Stimulated activated CD4-positive, alpha-beta T cell treated with anti-CD3 and anti-CD28 coated beads, Interleukin-1b, Interleukin-23, amount 100 ng/mL, for 4 hours (primary cell): ENCODE measurements at regions not wholly inside any gene's neighbourhood (a gene's known extent, or its start where the extent isn't known, plus 50 kb on each side); places are given as distances from the start of the nearest gene placed in this dataset.

Experiments
- DNase-seq, 2 donors: peaks; one replicate each; pipeline ENCODE4 v3.0.0-alpha.2; 2020; ENCODE audit warnings: low read depth in 2 of 2

GRCh38 chr12:125371033-125371432 lies 305.8 kb downstream of the AACS start:
- no peak for DNase-seq

GRCh38 chr12:125372085-125372484 lies 306.9 kb downstream of the AACS start:
- DNase-seq: no peak

- no peak for DNase-seq
These were observed 308.1 kb downstream of the AACS start for GRCh38 chr12:125373375-125373774.

- DNase-seq: no peak
These were observed 311.2 kb downstream of the AACS start for GRCh38 chr12:125376422-125376821.

GRCh38 chr12:125377093-125377492 lies 311.9 kb downstream of the AACS start:
- no peak for DNase-seq

GRCh38 chr12:125381373-125381772 lies 316.1 kb downstream of the AACS start:
- no peak for DNase-seq

GRCh38 chr12:125382926-125383325 lies 317.7 kb downstream of the AACS start:
- DNase-seq: no peak

GRCh38 chr12:125386652-125387051 lies 321.4 kb downstream of the AACS start:
- no peak for DNase-seq

GRCh38 chr12:125387206-125387605 lies 322.0 kb downstream of the AACS start:
- no peak for DNase-seq

- DNase-seq: no peak
These were observed 323.9 kb downstream of the AACS start for GRCh38 chr12:125389061-125389697.

- no peak for DNase-seq
These were observed 328.3 kb downstream of the AACS start for GRCh38 chr12:125393569-125393968.

- DNase-seq: no peak
These were observed 330.5 kb downstream of the AACS start for GRCh38 chr12:125395583-125396215.

- no peak for DNase-seq
These were observed 334.3 kb downstream of the AACS start for GRCh38 chr12:125399489-125399888.

- DNase-seq: no peak
These were observed 337.9 kb downstream of the AACS start for GRCh38 chr12:125402874-125403789.

GRCh38 chr12:125403843-125404242 lies 338.6 kb downstream of the AACS start:
- no peak for DNase-seq

GRCh38 chr12:125406131-125406530 lies 340.9 kb downstream of the AACS start:
- DNase-seq: no peak

GRCh38 chr12:125408718-125409117 lies 343.5 kb downstream of the AACS start:
- no peak for DNase-seq

GRCh38 chr12:125412506-125412905 lies 347.3 kb downstream of the AACS start:
- DNase-seq: no peak

GRCh38 chr12:125417446-125417845 lies 352.2 kb downstream of the AACS start:
- no peak for DNase-seq

- DNase-seq: no peak
These were observed 353.8 kb downstream of the AACS start for GRCh38 chr12:125418902-125419564.

GRCh38 chr12:125424909-125425308 lies 359.7 kb downstream of the AACS start:
- no peak for DNase-seq

- no peak for DNase-seq
These were observed 366.3 kb downstream of the AACS start for GRCh38 chr12:125431516-125431915.
